CD14-positive monocyte (primary cell): ENCODE measurements at regions not wholly inside any gene's neighbourhood (a gene's known extent, or its start where the extent isn't known, plus 50 kb on each side); places are given as distances from the start of the nearest gene placed in this dataset.

ENCODE experiments used
- DNase-seq, 3 donors: peaks; one replicate each; pipeline ENCODE4 v3.0.0-alpha.2; 2011 to 2022
- H2AFZ ChIP-seq: 2 replicates; pipeline ENCODE4 v1.6.0; 2012; ENCODE audit warnings: mild to moderate bottlenecking, low read depth, low read length, inconsistent platforms; ENCODE audit not compliant: insufficient read depth, poor library complexity, severe bottlenecking
- H3K27ac ChIP-seq, 2 donors: 1 replicate in 1 of 2; 2 replicates in 1 of 2; pipeline ENCODE4 v1.5.1; 2012 to 2013; ENCODE audit warnings: low read length in 2 of 2, control low read depth in 1 of 2, inconsistent platforms in 1 of 2, low read depth in 1 of 2, mild to moderate bottlenecking in 1 of 2
- H3K27me3 ChIP-seq, 2 donors: one replicate each; pipeline versions ENCODE4 v1.6.0 to v1.6.1; 2011 to 2013; ENCODE audit warnings: low read length in 2 of 2; ENCODE audit not compliant: control insufficient read depth in 2 of 2, insufficient read depth in 2 of 2
- H3K36me3 ChIP-seq, 2 donors: replicated peaks in 1 of 2; 1 replicate in 1 of 2; 2 replicates in 1 of 2; pipeline versions ENCODE4 v1.5.1 to v1.6.1; 2012 to 2013; ENCODE audit warnings: low read length in 2 of 2, control low read depth in 1 of 2, inconsistent platforms in 1 of 2, mild to moderate bottlenecking in 1 of 2; ENCODE audit not compliant: insufficient read depth in 2 of 2, control insufficient read depth in 1 of 2
- H3K4me1 ChIP-seq, 2 donors: 1 replicate in 1 of 2; 2 replicates in 1 of 2; pipeline versions ENCODE4 v1.5.1 to v1.6.1; 2012 to 2013; ENCODE audit warnings: low read length in 2 of 2, control low read depth in 1 of 2, inconsistent platforms in 1 of 2, mild to moderate bottlenecking in 1 of 2, moderate library complexity in 1 of 2; ENCODE audit not compliant: insufficient read depth in 2 of 2, control insufficient read depth in 1 of 2
- H3K4me2 ChIP-seq: replicated peaks from 2 replicates; pipeline ENCODE3; 2012; ENCODE audit warnings: low read length, moderate library complexity, mild to moderate bottlenecking; ENCODE audit not compliant: poor library complexity, severe bottlenecking; ENCODE audit errors: extremely low read depth
- H3K4me3 ChIP-seq, 3 experiments: fragments of 200-600 bp in 1 of 3; sonication (generic) in 1 of 3; replicated peaks in 1 of 3; 1 replicate in 2 of 3; 2 replicates in 1 of 3; pipeline ENCODE4 v1.5.1; 2011 to 2013; ENCODE audit warnings: low read length in 3 of 3, mild to moderate bottlenecking in 3 of 3, control low read depth in 2 of 3, low read depth in 2 of 3, inconsistent platforms in 1 of 3, moderate library complexity in 1 of 3
- H3K79me2 ChIP-seq: 2 replicates; pipeline ENCODE4 v1.6.0; 2012; ENCODE audit warnings: mild to moderate bottlenecking, control low read depth, inconsistent platforms, low read length, moderate library complexity; ENCODE audit not compliant: insufficient read depth
- H3K9ac ChIP-seq: 2 replicates; pipeline ENCODE4 v1.6.0; 2017; ENCODE audit warnings: low read length, mild to moderate bottlenecking; ENCODE audit not compliant: insufficient read depth, poor library complexity, severe bottlenecking
- H3K9me3 ChIP-seq, 2 donors: replicated peaks in 1 of 2; 1 replicate in 1 of 2; 2 replicates in 1 of 2; pipeline versions ENCODE4 v1.5.1 to v1.6.1; 2012 to 2013; ENCODE audit warnings: low read length in 2 of 2, control low read depth in 1 of 2; ENCODE audit not compliant: control insufficient read depth in 1 of 2, insufficient read depth in 1 of 2
- H4K20me1 ChIP-seq: 2 replicates; pipeline ENCODE4 v1.6.0; 2012; ENCODE audit warnings: mild to moderate bottlenecking, low read length, control low read depth, moderate library complexity; ENCODE audit not compliant: insufficient read depth
- H3K27ac Mint-ChIP-seq, 7 donors: one replicate each; pipeline ENCODE4 v1.8.0; 2020; ENCODE audit warnings: mild to moderate bottlenecking in 7 of 7, mixed read lengths in 7 of 7, moderate library complexity in 6 of 7, inconsistent platforms in 2 of 7
- H3K27me3 Mint-ChIP-seq, 3 donors: one replicate each; pipeline ENCODE4 v1.8.0; 2021 to 2022; ENCODE audit warnings: low read depth in 3 of 3, mild to moderate bottlenecking in 3 of 3, mixed read lengths in 3 of 3, moderate library complexity in 3 of 3, inconsistent platforms in 1 of 3
- H3K36me3 Mint-ChIP-seq, 2 donors: one replicate each; pipeline ENCODE4 v1.8.0; 2020; ENCODE audit warnings: mixed read lengths in 2 of 2, inconsistent platforms in 1 of 2, mild to moderate bottlenecking in 1 of 2
- H3K4me1 Mint-ChIP-seq: one replicate; pipeline ENCODE4 v1.8.0; 2020; ENCODE audit warnings: mild to moderate bottlenecking, mixed read lengths
- H3K4me3 Mint-ChIP-seq, 2 donors: one replicate each; pipeline ENCODE4 v1.8.0; 2020; ENCODE audit warnings: mild to moderate bottlenecking in 2 of 2, mixed read lengths in 2 of 2, moderate library complexity in 1 of 2
- H3K9me3 Mint-ChIP-seq, 7 donors: one replicate each; pipeline ENCODE4 v1.8.0; 2020 to 2022; ENCODE audit warnings: mixed read lengths in 7 of 7, mild to moderate bottlenecking in 6 of 7, moderate library complexity in 6 of 7, inconsistent platforms in 2 of 7
- WGBS: methylation state at CpG from one replicate; pipeline ENCODE4 v1.1.5; 2013; ENCODE audit warnings: missing lambda C conversion rate; ENCODE audit not compliant: insufficient coverage; 5-methylcytosine and 5-hydroxymethylcytosine counted together
- intact Hi-C, 2 donors: fragments of 100-400 bp; cut with micrococcal nuclease; formaldehyde crosslinking; loops; one replicate each; pipeline versions ENCODE4 v1.15.0 to v1.15.1; 2023
- TF ChIP-seq, protein P1 (sequence below): fragments of 200-600 bp; IDR thresholded peaks from one replicate; pipeline ENCODE4 v1.8.0; 2022; ENCODE audit warnings: antibody characterized with exemption, mild to moderate bottlenecking

DNA sequence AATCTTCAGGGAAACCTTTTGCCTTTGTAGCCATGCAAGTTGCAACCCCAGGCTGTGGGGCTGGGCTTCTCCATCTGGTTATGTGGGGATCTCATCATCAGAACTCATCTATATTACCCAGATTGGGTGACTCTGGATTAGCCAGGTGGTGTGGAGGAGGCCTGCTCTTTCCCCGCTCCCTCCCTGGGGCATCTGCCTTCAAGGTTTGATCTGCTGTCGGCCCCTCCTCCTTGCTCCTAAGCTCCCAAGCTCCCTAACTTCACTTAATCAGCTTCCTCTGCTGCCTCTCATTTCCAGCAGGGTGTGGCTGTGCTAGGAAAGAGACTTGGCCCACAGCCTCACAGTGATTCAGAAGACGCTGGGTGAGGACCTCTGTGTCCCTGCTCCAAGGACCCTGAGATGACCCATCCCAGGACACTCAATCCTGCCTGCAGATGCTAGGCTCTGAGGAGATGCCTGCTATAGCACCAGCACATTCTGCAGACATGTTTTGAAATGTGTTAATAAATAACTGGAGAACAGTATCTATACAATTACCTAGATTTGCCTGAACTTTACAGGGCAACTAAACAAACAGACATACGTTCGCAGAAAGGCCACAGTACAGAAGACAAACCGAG lies 392.1 kb upstream of the PODXL start:
- TF ChIP-seq, protein P1, sequence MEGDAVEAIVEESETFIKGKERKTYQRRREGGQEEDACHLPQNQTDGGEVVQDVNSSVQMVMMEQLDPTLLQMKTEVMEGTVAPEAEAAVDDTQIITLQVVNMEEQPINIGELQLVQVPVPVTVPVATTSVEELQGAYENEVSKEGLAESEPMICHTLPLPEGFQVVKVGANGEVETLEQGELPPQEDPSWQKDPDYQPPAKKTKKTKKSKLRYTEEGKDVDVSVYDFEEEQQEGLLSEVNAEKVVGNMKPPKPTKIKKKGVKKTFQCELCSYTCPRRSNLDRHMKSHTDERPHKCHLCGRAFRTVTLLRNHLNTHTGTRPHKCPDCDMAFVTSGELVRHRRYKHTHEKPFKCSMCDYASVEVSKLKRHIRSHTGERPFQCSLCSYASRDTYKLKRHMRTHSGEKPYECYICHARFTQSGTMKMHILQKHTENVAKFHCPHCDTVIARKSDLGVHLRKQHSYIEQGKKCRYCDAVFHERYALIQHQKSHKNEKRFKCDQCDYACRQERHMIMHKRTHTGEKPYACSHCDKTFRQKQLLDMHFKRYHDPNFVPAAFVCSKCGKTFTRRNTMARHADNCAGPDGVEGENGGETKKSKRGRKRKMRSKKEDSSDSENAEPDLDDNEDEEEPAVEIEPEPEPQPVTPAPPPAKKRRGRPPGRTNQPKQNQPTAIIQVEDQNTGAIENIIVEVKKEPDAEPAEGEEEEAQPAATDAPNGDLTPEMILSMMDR = no peak
- no peak for DNase-seq
- intact Hi-C loops = no loop called here

DNA sequence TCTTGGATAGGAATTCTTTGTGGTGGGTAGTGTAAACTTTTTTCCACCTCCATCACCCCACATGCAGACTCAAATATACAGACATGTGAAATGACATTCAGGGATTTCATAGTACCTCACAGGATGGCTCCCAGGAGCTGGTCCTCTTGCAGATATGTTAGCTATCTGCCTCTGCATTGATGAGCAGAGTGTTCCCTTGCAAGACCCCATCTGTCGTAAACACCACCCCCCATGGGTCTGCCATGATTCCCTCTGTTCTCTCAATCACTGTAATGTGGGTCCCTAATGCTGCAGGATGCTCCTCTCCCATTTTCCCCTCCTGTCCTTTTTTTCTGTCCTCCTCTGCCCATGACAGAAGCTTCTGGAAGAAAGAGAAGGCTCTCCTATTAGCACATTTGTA lies 391.2 kb upstream of the PODXL start:
- Histone ChIP-seq H3K79me2 (no peaks in the 10 kb centered on the region), H3K4me2 (no peak overlapping the region), H3K4me1 (no peaks in the 10 kb centered on the region), H4K20me1 (no peaks in the 10 kb centered on the region), H3K27me3 (peaks cover 0 to 14% of the 10 kb centered on the region in 2 donors), H3K4me3 (no peak overlapping the region), H3K9ac (no peak overlapping the region), H2AFZ (no peak overlapping the region), H3K9me3 (no peaks in the 10 kb centered on the region), H3K36me3 (no peaks in the 10 kb centered on the region), H3K27ac (no peak overlapping the region)
- Mint-ChIP-seq H3K36me3 (no peaks in the 10 kb centered on the region), H3K4me1 (no peaks in the 10 kb centered on the region), H3K27ac (no peak overlapping the region), H3K27me3 (peaks cover 14 to 28% (median 16%) of the 10 kb centered on the region in 3 donors), H3K4me3 (no peak overlapping the region), H3K9me3 (peaks cover 0 to 9% (median 2%) of the 10 kb centered on the region in 7 donors)
- TF ChIP-seq, protein P1 = no peak
- intact Hi-C loops = no loop called here
- WGBS = 67% methylated on average over 1 of the region's 1 CpG
- no peak for DNase-seq

More for the DNA sequence above, 392.1 kb upstream of the PODXL start:
- no peaks in the 10 kb centered on the region for H3K4me1 ChIP-seq
- H2AFZ ChIP-seq = no peak overlapping the region
- H3K9me3 ChIP-seq = no peaks in the 10 kb centered on the region
- Mint-ChIP-seq H3K36me3 (no peaks in the 10 kb centered on the region), H3K27ac (no peak overlapping the region), H3K4me1 (no peaks in the 10 kb centered on the region), H3K4me3 (no peak overlapping the region), H3K9me3 (peaks cover 0 to 9% (median 0%) of the 10 kb centered on the region in 7 donors), H3K27me3 (peaks cover 14 to 27% (median 18%) of the 10 kb centered on the region in 3 donors)
- H3K36me3 ChIP-seq = no peaks in the 10 kb centered on the region
- no peak overlapping the region for H3K27ac ChIP-seq
- H4K20me1 ChIP-seq = no peaks in the 10 kb centered on the region
- H3K4me2 ChIP-seq = no peak overlapping the region
- no peak overlapping the region for H3K4me3 ChIP-seq
- peaks cover 0 to 14% of the 10 kb centered on the region in 2 donors for H3K27me3 ChIP-seq
- H3K9ac ChIP-seq = no peak overlapping the region
- no peaks in the 10 kb centered on the region for H3K79me2 ChIP-seq
- 88% methylated on average over 3 of the region's 6 CpGs for WGBS
